K562 (cell line): ENCODE measurements at regions not wholly inside any gene's neighbourhood (a gene's known extent, or its start where the extent isn't known, plus 50 kb on each side); places are given as distances from the start of the nearest gene placed in this dataset.

Experiments
- ATAC-seq: fragments of 200-7000 bp; cut with Tn5 transposase; 3 replicates; pipeline ENCODE4 v1.9.1; 2020; ENCODE audit warnings: moderate library complexity
- BruUV-seq: library from RNA; stranded (reverse); fragments of 400-500 nt; replicated peaks from 2 replicates; lab custom pipeline; 2021; lab: Mats Ljungman, UMichigan
- CTCF ChIA-PET: fragments of 300-600 bp; formaldehyde crosslinking; extraction: SDS; loops from one replicate; lab custom pipeline; 2021; ENCODE audit warnings: low intra/inter-chr PET ratio; lab: Yijun Ruan, JAX
- POLR2A ChIA-PET: fragments of 300-600, 350-650 bp; sonication (Branson Sonifier 250); formaldehyde crosslinking; extraction: SDS; loops from one replicate; lab custom pipeline; 2021; ENCODE audit warnings: antibody characterized with exemption, inconsistent platforms; lab: Yijun Ruan, JAX
- DNase-seq, 4 experiments: peaks; one replicate each; pipeline versions ENCODE4 v3.0.0 to v3.0.0-alpha.2; 2011 to 2018; ENCODE audit warnings: low spot score in 3 of 4, mixed read lengths in 3 of 4; ENCODE audit errors: extremely low read depth in 1 of 4
- FAIRE-seq: peaks from 2 replicates; lab custom pipeline; 2011; peaks lifted over from hg19 to GRCh38; lab: Jason Lieb, UNC
- H2AFZ ChIP-seq: 2 replicates; pipeline ENCODE4 v1.6.0; 2011; ENCODE audit warnings: low read depth, low read length, control low read depth, inconsistent platforms
- H3K27ac ChIP-seq: fragments of 200-600 bp; 3 replicates; pipeline ENCODE4 v1.8.0; 2011; ENCODE audit warnings: low read depth, mild to moderate bottlenecking, control low read depth, inconsistent platforms, low read length, moderate library complexity, mixed read lengths; ENCODE audit errors: extremely low read depth
- H3K27me3 ChIP-seq, 2 experiments: fragments of 300-600 bp in 1 of 2; 2 replicates in 1 of 2; 3 replicates in 1 of 2; pipeline versions ENCODE4 v1.6.0 to v1.8.0; 2011; ENCODE audit warnings: inconsistent platforms in 2 of 2, low read length in 2 of 2, mild to moderate bottlenecking in 1 of 2, mixed read lengths in 1 of 2, moderate library complexity in 1 of 2; ENCODE audit not compliant: control insufficient read depth in 2 of 2, insufficient read depth in 2 of 2
- H3K36me3 ChIP-seq: fragments of 300-600 bp; 3 replicates; pipeline ENCODE4 v1.8.0; 2011; ENCODE audit warnings: mild to moderate bottlenecking, low read length, inconsistent platforms; ENCODE audit not compliant: control insufficient read depth, insufficient read depth
- H3K4me1 ChIP-seq, 2 experiments: fragments of 200-600 bp in 1 of 2; replicated peaks in 1 of 2; 2 replicates in 1 of 2; 3 replicates in 1 of 2; pipeline versions ENCODE4 v1.5.1 to v1.8.0; 2011; ENCODE audit warnings: inconsistent platforms in 2 of 2, low read length in 2 of 2, mild to moderate bottlenecking in 1 of 2, mixed read lengths in 1 of 2, moderate library complexity in 1 of 2; ENCODE audit not compliant: control insufficient read depth in 2 of 2, insufficient read depth in 2 of 2
- H3K4me2 ChIP-seq: 2 replicates; pipeline ENCODE4 v1.6.1; 2011; ENCODE audit warnings: low read length, control low read depth, inconsistent platforms, mixed read lengths; ENCODE audit not compliant: insufficient read depth
- H3K4me3 ChIP-seq: fragments of 200-600 bp; sonication (generic), shearing (Covaris generic); 2 replicates; pipeline ENCODE4 v1.5.1; 2016; ENCODE audit warnings: control low read depth, inconsistent platforms
- H3K79me2 ChIP-seq: fragments of 200-600 bp; 3 replicates; pipeline ENCODE4 v1.8.0; 2011; ENCODE audit warnings: low read length, inconsistent platforms; ENCODE audit not compliant: control insufficient read depth, insufficient read depth
- H3K9ac ChIP-seq, 2 experiments: 2 replicates each; pipeline versions ENCODE4 v1.6.0 to v1.6.1; 2011; ENCODE audit warnings: low read depth in 2 of 2, low read length in 2 of 2, control low read depth in 1 of 2, inconsistent platforms in 1 of 2, mild to moderate bottlenecking in 1 of 2, mixed read lengths in 1 of 2; ENCODE audit not compliant: insufficient read depth in 1 of 2
- H3K9me1 ChIP-seq: one replicate; pipeline ENCODE4 v1.6.0; 2011; ENCODE audit warnings: inconsistent platforms, mild to moderate bottlenecking, low read length, moderate library complexity; ENCODE audit not compliant: control insufficient read depth, insufficient read depth
- H3K9me3 ChIP-seq: replicated peaks from 2 replicates; pipeline ENCODE4 v1.5.1; 2011; ENCODE audit warnings: low read depth, low read length, inconsistent platforms; ENCODE audit not compliant: control insufficient read depth, insufficient read depth
- H4K20me1 ChIP-seq: replicated peaks from 2 replicates; pipeline ENCODE4 v1.6.1; 2011; ENCODE audit warnings: low read length, inconsistent platforms, mixed read lengths; ENCODE audit not compliant: control insufficient read depth, insufficient read depth
- CBFB ChIP-seq: sonication (generic); formaldehyde crosslinking; IDR thresholded peaks from 2 replicates; pipeline ENCODE4 v1.4.0; 2020; ENCODE audit warnings: mild to moderate bottlenecking, missing genetic modification reagents
- DDX20 ChIP-seq: fragments of 450-650 bp; IDR thresholded peaks from 2 replicates; pipeline ENCODE4 v1.6.1; 2016; ENCODE audit warnings: missing genetic modification characterization, low read depth, mild to moderate bottlenecking, missing compliant biosample characterization, moderate library complexity
- EP400 ChIP-seq: fragments of 450-650 bp; IDR thresholded peaks from 2 replicates; pipeline ENCODE4 v1.6.1; 2017; ENCODE audit warnings: antibody characterized with exemption, mild to moderate bottlenecking, moderate library complexity
- ETS1 ChIP-seq: conservative IDR thresholded peaks from 2 replicates; pipeline ENCODE4 v1.6.1; 2011; ENCODE audit warnings: low read depth, mild to moderate bottlenecking, low read length; ENCODE audit not compliant: control insufficient read depth
- ETS2 ChIP-seq: IDR thresholded peaks from 2 replicates; pipeline ENCODE4 v1.6.1; 2016; ENCODE audit warnings: borderline replicate concordance, missing genetic modification characterization, mild to moderate bottlenecking, moderate library complexity, missing compliant biosample characterization; ENCODE audit not compliant: poor library complexity, severe bottlenecking
- HBP1 ChIP-seq: fragments of 450-650 bp; formaldehyde crosslinking; IDR thresholded peaks from 2 replicates; pipeline ENCODE4 v1.4.0; 2022; ENCODE audit warnings: missing genetic modification characterization
- HOXB6 ChIP-seq: fragments of 250-450 bp; sonication (Bioruptor Pico); IDR thresholded peaks from 2 replicates; pipeline ENCODE4 v1.5.1; 2022; ENCODE audit warnings: mild to moderate bottlenecking, borderline replicate concordance
- MAFG ChIP-seq: fragments of 450-650 bp; conservative IDR thresholded peaks from 2 replicates; pipeline ENCODE4 v1.6.1; 2016; ENCODE audit warnings: missing genetic modification characterization, missing compliant biosample characterization
- MLX ChIP-seq, 2 experiments: fragments of 450-650 bp in 1 of 2; sonication (generic) in 1 of 2; formaldehyde crosslinking; conservative IDR thresholded peaks; 2 replicates each; pipeline versions ENCODE4 v1.4.0 to v1.8.1; 2020 to 2022; ENCODE audit warnings: mild to moderate bottlenecking in 1 of 2, missing genetic modification reagents in 1 of 2
- PHF20 ChIP-seq: fragments of 450-650 bp; IDR thresholded peaks from 2 replicates; pipeline ENCODE4 v1.6.1; 2018; ENCODE audit not compliant: partially characterized antibody
- RBBP5 ChIP-seq: fragments of 200-600 bp; sonication (generic); IDR thresholded peaks from 2 replicates; pipeline ENCODE4 v1.6.1; 2012; ENCODE audit warnings: borderline replicate concordance, mild to moderate bottlenecking, low read length, control low read depth, inconsistent platforms; ENCODE audit not compliant: insufficient read depth, poor library complexity, severe bottlenecking
- RFX1 ChIP-seq: fragments of 450-650 bp; IDR thresholded peaks from 2 replicates; pipeline ENCODE4 v1.6.1; 2016; ENCODE audit warnings: mild to moderate bottlenecking, moderate library complexity
- RUNX1 ChIP-seq: sonication (generic); IDR thresholded peaks from 2 replicates; pipeline ENCODE4 v1.6.1; 2016; ENCODE audit warnings: antibody characterized with exemption, low read depth
- TFAM ChIP-seq: fragments of 250-450 bp; sonication (Bioruptor Pico); conservative IDR thresholded peaks from 2 replicates; pipeline ENCODE4 v1.5.0; 2021; ENCODE audit warnings: mild to moderate bottlenecking, moderate library complexity
- THRA ChIP-seq: fragments of 450-650 bp; IDR thresholded peaks from 2 replicates; pipeline ENCODE4 v1.6.1; 2017; ENCODE audit warnings: mild to moderate bottlenecking, moderate library complexity
- ZNF175 ChIP-seq: fragments of 200-800 bp; sonication (Bioruptor generic); IDR thresholded peaks from 2 replicates; pipeline ENCODE4 v1.6.1; 2016; ENCODE audit warnings: low read depth, mild to moderate bottlenecking, missing genetic modification characterization, missing compliant biosample characterization
- ZNF197 ChIP-seq: fragments of 200-800 bp; sonication (Bioruptor generic); IDR thresholded peaks from 2 replicates; pipeline ENCODE4 v1.6.1; 2016; ENCODE audit warnings: low read depth, missing genetic modification characterization, missing compliant biosample characterization
- ZNF217 ChIP-seq: sonication (generic); formaldehyde crosslinking; IDR thresholded peaks from 2 replicates; pipeline ENCODE4 v1.8.0; 2022; ENCODE audit warnings: mild to moderate bottlenecking, missing genetic modification reagents
- ZNF23 ChIP-seq: fragments of 250-450 bp; sonication (Bioruptor Pico); IDR thresholded peaks from 2 replicates; pipeline ENCODE4 v1.4.0; 2020; ENCODE audit warnings: mild to moderate bottlenecking
- WGBS: fragments of 100-300 bp; shearing (Covaris generic); methylation state at CpG from one replicate; pipeline ENCODE4 v1.1.6; 2016; ENCODE audit warnings: low coverage, mixed read lengths; ENCODE audit not compliant: insufficient coverage; ENCODE audit errors: missing lambda C conversion rate; 5-methylcytosine and 5-hydroxymethylcytosine counted together
- in situ Hi-C: fragments of 300-500 bp; cut with MboI; formaldehyde crosslinking; loops from 4 replicates; pipeline ENCODE4 v1.15.0; 2018; ENCODE audit warnings: inconsistent platforms, mixed read lengths
- intact Hi-C: fragments of 100-400 bp; cut with micrococcal nuclease; formaldehyde crosslinking; loops from 2 replicates; pipeline ENCODE4 v1.14.2; 2022

- Histone ChIP-seq H2AFZ (no peak overlapping the region), H3K9me3 (no peaks in the 10 kb centered on the region), H3K27me3 (no peaks in the 10 kb centered on the region), H3K27ac (no peak overlapping the region), H3K9ac (no peak overlapping the region), H3K36me3 (no peaks in the 10 kb centered on the region), H3K4me2 (no peak overlapping the region), H4K20me1 (no peaks in the 10 kb centered on the region), H3K79me2 (no peaks in the 10 kb centered on the region), H3K4me3 (no peak overlapping the region)
- no peak for FAIRE-seq
- POLR2A ChIA-PET: no interaction called here
- CTCF ChIA-PET: no interaction called here
- in situ Hi-C loops: no loop called here
- BruUV-seq: no TSS peak
- ATAC-seq: no peak
- WGBS: 0% methylated on average over 1 of the region's 1 CpG
- intact Hi-C loops: no loop called here
- TF ChIP-seq HOXB6 (CRISPR knock-in tag) (no peak), DDX20 (tag) (no peak), ETS1 (no peak), EP400 (no peak), ZNF23 (CRISPR knock-in tag) (no peak), THRA (no peak), MLX (CRISPR knock-in tag; conservative IDR thresholded peaks at IDR 0.05) (no peak), PHF20 (no peak), ZNF217 (CRISPR knock-in tag) (no peak), RFX1 (no peak), ETS2 (no peak), RBBP5 (no peak), ZNF175 (CRISPR knock-in tag) (no peak), TFAM (CRISPR knock-in tag) (no peak), CBFB (CRISPR knock-in tag) (no peak), HBP1 (CRISPR knock-in tag) (no peak), MAFG (no peak), ZNF197 (CRISPR knock-in tag) (no peak), RUNX1 (no peak)
- TF ChIP-seq, all 486 proteins: peak for 0
- H3K4me1 ChIP-seq: no peaks in the 10 kb centered on the region
- no peaks in the 10 kb centered on the region for H3K9me1 ChIP-seq
- DNase-seq: no peak
These were observed 141.8 kb downstream of the ZPLD1 start for GRCh38 chr3:102576651-102577050.
